GM19043 (cell line): ENCODE measurements at regions not wholly inside any gene's neighbourhood (a gene's known extent, or its start where the extent isn't known, plus 50 kb on each side); places are given as distances from the start of the nearest gene placed in this dataset.

Experiments used
- ATAC-seq: cut with Tn5 transposase; IDR thresholded peaks from one replicate; pipeline ENCODE4 v1.9.1; 2021; ENCODE audit warnings: low read depth; ENCODE audit not compliant: unreplicated experiment

DNA sequence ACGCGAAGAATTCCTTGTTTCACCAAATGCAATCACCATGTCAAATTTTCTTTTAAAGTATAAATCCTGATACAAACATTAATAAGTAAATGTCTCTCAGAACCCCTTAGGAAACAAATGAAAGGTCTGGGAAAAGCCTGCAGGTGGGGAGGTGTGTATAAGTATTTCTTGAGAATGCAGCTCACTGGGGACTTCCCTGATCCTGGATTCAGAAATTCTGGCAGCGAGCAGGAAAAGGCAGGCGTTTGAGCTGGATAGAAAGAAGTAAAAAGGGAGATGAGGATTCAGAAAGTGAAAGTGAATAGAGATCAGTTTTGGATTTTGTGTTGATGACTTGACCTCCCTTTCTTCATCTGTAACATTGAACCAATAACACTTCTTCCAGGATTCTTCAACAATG is 68.3 kb upstream of the CTSC start:
- ATAC-seq = no peak

DNA sequence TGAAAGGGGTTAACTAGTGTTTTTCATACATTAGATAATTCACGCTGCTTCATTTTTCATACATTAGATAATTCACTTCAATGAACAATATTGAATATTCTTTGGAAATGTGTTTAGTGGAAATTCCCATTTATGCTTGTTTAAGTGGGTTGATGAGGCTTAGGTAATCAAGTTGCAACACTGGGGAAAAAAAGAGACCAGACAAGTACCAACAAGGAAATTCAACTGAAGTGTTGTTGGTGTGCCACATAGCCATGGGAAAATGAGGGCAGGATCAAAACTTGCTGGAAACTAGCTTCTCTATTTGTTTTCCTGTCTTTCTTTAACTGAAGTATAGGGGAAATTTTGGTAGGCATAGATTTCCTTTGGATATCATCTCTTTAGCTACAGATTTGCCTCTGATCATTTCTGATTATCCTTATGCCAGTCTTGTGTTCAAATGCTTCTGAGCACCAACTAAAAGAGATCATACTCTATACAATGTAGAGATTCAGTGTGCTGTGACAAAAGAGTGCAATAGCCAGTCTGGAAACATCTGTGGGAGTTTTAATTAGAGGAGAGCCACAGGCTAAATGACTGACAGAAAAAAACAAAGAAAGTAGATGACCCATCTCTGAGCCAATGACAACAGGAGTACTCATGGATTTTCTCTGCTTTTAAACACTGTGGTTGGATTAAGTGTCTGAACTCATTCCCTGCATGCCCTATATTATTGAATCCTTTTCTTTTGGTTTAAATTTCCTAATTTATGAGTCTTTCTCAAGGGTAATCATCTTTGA is 67.6 kb upstream of the CTSC start:
- ATAC-seq = no peak

DNA sequence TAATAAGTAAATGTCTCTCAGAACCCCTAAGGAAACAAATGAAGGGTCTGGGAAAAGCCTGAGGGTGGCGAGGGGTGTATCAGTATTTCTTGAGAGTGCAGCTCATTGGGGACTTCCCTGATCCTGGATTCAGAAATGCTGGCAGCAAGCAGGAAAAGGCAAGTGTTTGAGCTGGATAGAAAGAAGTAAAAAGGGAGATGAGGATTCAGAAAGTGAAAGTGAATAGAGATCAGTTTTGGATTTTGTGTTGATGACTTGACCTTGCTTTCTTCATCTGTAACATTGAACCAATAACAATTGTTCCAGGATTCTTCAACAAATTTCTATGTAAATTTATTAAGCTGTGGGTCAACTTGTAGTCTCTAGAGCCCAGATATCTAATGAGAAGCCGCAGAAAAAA is 66.9 kb upstream of the CTSC start:
- ATAC-seq = no peak

DNA sequence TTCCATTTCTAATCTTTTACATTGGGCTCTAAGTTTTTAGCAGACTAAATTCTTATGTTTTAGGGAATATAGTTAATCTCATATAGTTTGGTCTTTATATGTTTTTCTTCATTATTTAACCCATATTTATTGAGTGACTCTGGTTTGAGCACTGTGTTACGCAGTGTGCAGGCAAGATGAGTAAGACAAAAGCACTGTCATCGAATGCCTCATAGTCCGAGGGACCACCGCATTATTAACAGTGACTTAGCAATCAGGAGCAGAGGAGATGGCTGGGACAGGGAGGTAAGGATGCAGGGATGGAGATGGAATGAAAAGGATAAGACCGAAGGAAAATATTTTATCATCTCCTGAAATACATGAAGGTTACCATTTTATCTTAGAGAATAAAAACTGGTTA is 65.2 kb upstream of the CTSC start:
- ATAC-seq = no peak

DNA sequence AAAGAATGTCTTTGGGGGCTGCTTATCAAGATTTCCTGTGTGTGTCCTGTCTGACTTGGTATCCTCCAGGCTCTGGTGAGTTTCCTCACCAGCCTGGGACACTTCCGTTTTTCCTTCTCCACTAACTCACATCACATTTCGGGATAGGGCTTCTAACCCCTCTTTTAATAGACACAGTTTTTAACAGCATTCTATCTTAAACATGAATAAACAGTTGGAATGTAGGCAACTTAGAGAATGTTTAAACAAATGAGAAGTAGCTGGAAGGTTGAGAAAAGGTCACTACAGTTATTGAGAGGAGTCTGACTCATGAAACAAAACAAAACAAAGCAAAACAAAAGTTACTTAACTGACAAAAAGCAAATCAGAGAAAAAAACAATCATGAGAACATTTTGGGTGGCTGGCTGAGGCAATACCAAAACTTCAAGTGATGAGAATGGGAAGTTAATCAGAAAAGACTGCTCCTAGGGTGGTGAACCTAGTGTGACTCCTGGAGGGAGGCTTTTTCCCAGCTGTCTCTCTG is 64.7 kb upstream of the CTSC start:
- ATAC-seq = no peak

DNA sequence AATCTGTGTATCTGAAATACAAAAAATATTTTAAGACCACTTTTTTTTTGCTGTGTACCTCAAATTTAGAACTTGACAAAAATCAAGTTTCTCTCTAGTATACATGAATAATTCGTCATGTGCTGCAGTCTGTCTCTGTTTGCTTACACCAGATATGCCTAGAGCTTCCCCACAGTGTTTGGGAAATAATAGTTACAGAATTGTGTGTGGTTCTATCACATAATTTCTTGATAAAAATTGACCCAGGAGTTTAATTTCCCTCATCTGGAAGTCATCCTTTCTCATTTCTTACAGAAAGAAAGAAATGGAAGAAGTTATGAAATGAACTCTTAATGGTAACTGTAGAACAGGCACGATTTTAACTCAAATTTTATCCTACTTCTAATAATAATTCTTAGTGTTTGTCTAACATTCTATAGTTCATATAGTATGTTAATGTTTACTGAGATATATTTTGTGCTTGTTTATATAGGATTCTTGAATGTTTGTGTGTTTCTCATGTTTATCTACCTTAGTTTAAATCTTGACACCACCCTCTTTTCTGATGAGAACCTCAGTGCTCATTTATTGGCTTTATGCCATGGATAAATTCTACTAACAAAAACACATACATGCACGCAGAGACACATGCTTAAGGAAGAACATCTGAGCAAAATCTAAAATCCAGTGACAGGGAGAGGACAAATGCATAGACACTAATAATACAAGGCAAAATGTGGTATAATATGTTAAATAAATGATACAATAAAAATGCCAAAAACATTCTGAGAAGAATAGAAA is 61.4 kb upstream of the CTSC start:
- ATAC-seq = no peak

GRCh38 chr11:88398372-88398771 is 60.8 kb upstream of the CTSC start:
- no peak for ATAC-seq

DNA sequence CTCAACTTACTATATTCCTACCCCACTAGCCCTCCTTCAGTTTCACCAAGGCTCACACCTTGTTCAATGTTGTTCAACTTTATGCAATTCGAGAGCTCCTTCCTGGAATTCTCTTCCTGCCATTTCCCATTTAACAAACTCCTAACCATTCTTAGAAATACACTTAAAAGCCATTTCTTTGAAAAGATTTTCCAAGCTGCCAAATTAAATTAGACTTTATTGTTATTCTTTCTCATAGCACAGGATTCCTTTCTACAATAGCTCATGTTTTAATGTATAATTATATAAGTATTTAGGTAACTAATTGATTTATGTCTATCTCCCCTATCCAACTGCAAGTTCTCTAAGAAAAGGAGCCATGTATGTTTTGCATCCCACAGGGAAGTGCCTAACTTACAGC is 52.7 kb upstream of the CTSC start:
- ATAC-seq = no peak

GRCh38 chr11:88387957-88388356 is 50.4 kb upstream of the CTSC start:
- ATAC-seq = no peak
